ENCODE measurements at regions not wholly inside any gene's neighbourhood (a gene's known extent, or its start where the extent isn't known, plus 50 kb on each side); places are given as distances from the start of the nearest gene placed in this dataset.
A peak's percentile ranks its signal among the peaks of the same experiment; 100 is the strongest.

GRCh38 chr18:6652098-6652497 is 77.4 kb upstream of the ARHGAP28 start:
- H3K9me3 ChIP-seq (ENCODE audit: control insufficient read depth, low read depth, low read length), result no peaks in the 10 kb centered on the region
- peaks cover 5% of the 10 kb centered on the region for H3K4me1 ChIP-seq (ENCODE audit: control insufficient read depth, extremely low read depth, insufficient read depth, low read length)
- no peak overlapping the region for H3K9ac ChIP-seq (ENCODE audit: control insufficient read depth, extremely low read depth, insufficient read depth, low read length)
- no peaks in the 10 kb centered on the region for H3K36me3 ChIP-seq (ENCODE audit: control insufficient read depth in 2 of 2, extremely low read depth in 1 of 2, insufficient read depth in 2 of 2, low read length in 2 of 2)
- H3K27me3 ChIP-seq (ENCODE audit: control insufficient read depth, extremely low read depth, insufficient read depth, low read length), result no peaks in the 10 kb centered on the region
- no peak overlapping the region for H3K27ac ChIP-seq (ENCODE audit: control insufficient read depth, insufficient read depth, low read length)
- no peak for TF ChIP-seq EZH2 (IDR thresholded peaks at IDR 0.05; ENCODE audit: low read length)
- no peak for TF ChIP-seq CTCF (optimal IDR thresholded peaks at IDR 0.05 in 1 of 3, IDR thresholded peaks at IDR 0.05 in 1 of 3, conservative IDR thresholded peaks at IDR 0.05 in 1 of 3; ENCODE audit: extremely low read depth in 1 of 3, insufficient read depth in 2 of 3, low read length in 3 of 3)
- DNase-seq (ENCODE audit: low read depth, low spot score) (no peak), FAIRE-seq (peak; percentile 78)
- H4K20me1 ChIP-seq (ENCODE audit: control insufficient read depth, extremely low read depth, insufficient read depth, low read length), result no peaks in the 10 kb centered on the region
- H3K4me2 ChIP-seq (ENCODE audit: control insufficient read depth, extremely low read depth, insufficient read depth, low read depth, low read length), result peak overlapping the region; percentile 5
- no peak overlapping the region for H2AFZ ChIP-seq (ENCODE audit: control insufficient read depth, low read length)
- no peaks in the 10 kb centered on the region for H3K79me2 ChIP-seq (ENCODE audit: control insufficient read depth, insufficient read depth, low read length)
- dilution Hi-C loops (cut with MboI; ENCODE audit: extremely low pct_ligation_motif_present, low sequenced_read_pairs), result no loop called here
- H3K4me3 ChIP-seq (ENCODE audit: control insufficient read depth in 2 of 3, extremely low read depth in 1 of 3, insufficient read depth in 2 of 3, low read depth in 1 of 3, low read length in 3 of 3), result no peak overlapping the region
- no peaks in the 10 kb centered on the region for H3K9me1 ChIP-seq (ENCODE audit: control insufficient read depth, extremely low read depth, insufficient read depth, low read length)

GRCh38 chr18:6653880-6654279 is 75.6 kb upstream of the ARHGAP28 start:
- FAIRE-seq, result no peak
- H4K20me1 ChIP-seq (ENCODE audit: control insufficient read depth, extremely low read depth, insufficient read depth, low read length), result no peaks in the 10 kb centered on the region
- no peaks in the 10 kb centered on the region for H3K79me2 ChIP-seq (ENCODE audit: control insufficient read depth, insufficient read depth, low read length)
- no peaks in the 10 kb centered on the region for H3K27me3 ChIP-seq (ENCODE audit: control insufficient read depth, extremely low read depth, insufficient read depth, low read length)
- no peaks in the 10 kb centered on the region for H3K9me1 ChIP-seq (ENCODE audit: control insufficient read depth, extremely low read depth, insufficient read depth, low read length)
- no peak overlapping the region for H3K4me3 ChIP-seq (ENCODE audit: control insufficient read depth in 2 of 3, extremely low read depth in 1 of 3, insufficient read depth in 2 of 3, low read depth in 1 of 3, low read length in 3 of 3)
- no peak overlapping the region for H3K9ac ChIP-seq (ENCODE audit: control insufficient read depth, extremely low read depth, insufficient read depth, low read length)
- H3K4me2 ChIP-seq (ENCODE audit: control insufficient read depth, extremely low read depth, insufficient read depth, low read depth, low read length), result no peak overlapping the region
- dilution Hi-C loops (cut with MboI; ENCODE audit: extremely low pct_ligation_motif_present, low sequenced_read_pairs), result no loop called here
- no peak overlapping the region for H2AFZ ChIP-seq (ENCODE audit: control insufficient read depth, low read length)
- no peaks in the 10 kb centered on the region for H3K36me3 ChIP-seq (ENCODE audit: control insufficient read depth in 2 of 2, extremely low read depth in 1 of 2, insufficient read depth in 2 of 2, low read length in 2 of 2)
- H3K27ac ChIP-seq (ENCODE audit: control insufficient read depth, insufficient read depth, low read length), result no peak overlapping the region
- DNase-seq (ENCODE audit: low read depth, low spot score), result no peak
- H3K9me3 ChIP-seq (ENCODE audit: control insufficient read depth, low read depth, low read length), result no peaks in the 10 kb centered on the region
- peaks cover 5% of the 10 kb centered on the region for H3K4me1 ChIP-seq (ENCODE audit: control insufficient read depth, extremely low read depth, insufficient read depth, low read length)
- TF ChIP-seq CTCF (optimal IDR thresholded peaks at IDR 0.05 in 1 of 3, IDR thresholded peaks at IDR 0.05 in 1 of 3, conservative IDR thresholded peaks at IDR 0.05 in 1 of 3; ENCODE audit: extremely low read depth in 1 of 3, insufficient read depth in 2 of 3, low read length in 3 of 3) (no peak), EZH2 (IDR thresholded peaks at IDR 0.05; ENCODE audit: low read length) (no peak)
